ENCODE measurements at regions not wholly inside any gene's neighbourhood (a gene's known extent, or its start where the extent isn't known, plus 50 kb on each side); places are given as distances from the start of the nearest gene placed in this dataset.

- H3K4me1 ChIP-seq (ENCODE audit: control insufficient read depth in 1 of 2, insufficient read depth in 2 of 2, low read depth in 1 of 2, low read length in 1 of 2): no peaks in the 10 kb centered on the region
- CTCF ChIA-PET: no interaction called here
- H3K4me3 ChIP-seq (ENCODE audit: low read depth in 2 of 2, low read length in 1 of 2): no peak overlapping the region
- TF ChIP-seq CHD2 (IDR thresholded peaks at IDR 0.05; ENCODE audit: low read length, partially characterized antibody) (no peak), USF2 (IDR thresholded peaks at IDR 0.05; ENCODE audit: borderline replicate concordance, low read depth, low read length) (no peak), SIN3A (IDR thresholded peaks at IDR 0.05; ENCODE audit: borderline replicate concordance, low read depth, low read length) (no peak), CTCF (IDR thresholded peaks at IDR 0.05) (no peak), PBX3 (IDR thresholded peaks at IDR 0.05) (no peak), USF1 (IDR thresholded peaks at IDR 0.05; ENCODE audit: borderline replicate concordance, low read depth) (no peak), JUND (IDR thresholded peaks at IDR 0.05) (no peak), IRF3 (IDR thresholded peaks at IDR 0.05; ENCODE audit: low read depth, low read length) (no peak), RXRA (IDR thresholded peaks at IDR 0.05; ENCODE audit: borderline replicate concordance, low read depth) (no peak), MAX (IDR thresholded peaks at IDR 0.05; ENCODE audit: low read depth) (no peak), FOXM1 (IDR thresholded peaks at IDR 0.05; ENCODE audit: low read depth) (no peak), NFIC (IDR thresholded peaks at IDR 0.05; ENCODE audit: borderline replicate concordance) (no peak), ELF1 (IDR thresholded peaks at IDR 0.05) (no peak), RCOR1 (IDR thresholded peaks at IDR 0.05; ENCODE audit: low read length) (no peak), ZBTB33 (IDR thresholded peaks at IDR 0.05; ENCODE audit: borderline replicate concordance, low read depth) (no peak)
- no peak overlapping the region for H2AFZ ChIP-seq (ENCODE audit: low read depth)
- H3K9ac ChIP-seq: no peak overlapping the region
- H3K36me3 ChIP-seq (replicated peaks in 1 of 2; ENCODE audit: control insufficient read depth in 1 of 2, insufficient read depth in 2 of 2, low read length in 1 of 2): no peaks in the 10 kb centered on the region
- H3K27me3 ChIP-seq (ENCODE audit: insufficient read depth): no peaks in the 10 kb centered on the region
- H4K20me1 ChIP-seq (ENCODE audit: insufficient read depth): no peaks in the 10 kb centered on the region
- H3K9me2 ChIP-seq: peaks cover 6% of the 10 kb centered on the region; the same call in 1 of the 2 replicates
- no peak overlapping the region for H3K27ac ChIP-seq (ENCODE audit: low read depth in 2 of 2, low read length in 1 of 2)
- H3K4me2 ChIP-seq: no peak overlapping the region
- no peak for DNase-seq
- POLR2A ChIA-PET: no interaction called here
- H3K79me2 ChIP-seq (ENCODE audit: insufficient read depth): no peaks in the 10 kb centered on the region
- no peaks in the 10 kb centered on the region for H3F3A ChIP-seq (replicated peaks; ENCODE audit: insufficient read depth)
- WGBS (ENCODE audit: low lambda C conversion rate): 0% methylated on average over 1 of the region's 1 CpG
- H3K9me3 ChIP-seq: no peaks in the 10 kb centered on the region
Measured at GRCh38 chr6:115071962-115072361, 729.1 kb upstream of the HS3ST5 start.

Data from SK-N-SH (cell line).